ENCODE measurements at regions not wholly inside any gene's neighbourhood (a gene's known extent, or its start where the extent isn't known, plus 50 kb on each side); places are given as distances from the start of the nearest gene placed in this dataset.

- no peak for TF ChIP-seq CTCF (IDR thresholded peaks at IDR 0.05)
- TF ChIP-seq POLR2AphosphoS5 (IDR thresholded peaks at IDR 0.05; ENCODE audit: low read depth, low read length) = no peak
- TF ChIP-seq REST (IDR thresholded peaks at IDR 0.05; ENCODE audit: insufficient read depth in 1 of 2, low read depth in 2 of 2, low read length in 1 of 2) = no peak
- TF ChIP-seq TCF7L2 (IDR thresholded peaks at IDR 0.05; ENCODE audit: low read depth, low read length) = no peak
Observed at GRCh38 chr20:60591172-60591799, 633.1 kb downstream of the CDH26 start.

Data from Panc1 (cell line).